ENCODE measurements at regions not wholly inside any gene's neighbourhood (a gene's known extent, or its start where the extent isn't known, plus 50 kb on each side); places are given as distances from the start of the nearest gene placed in this dataset.

DNA sequence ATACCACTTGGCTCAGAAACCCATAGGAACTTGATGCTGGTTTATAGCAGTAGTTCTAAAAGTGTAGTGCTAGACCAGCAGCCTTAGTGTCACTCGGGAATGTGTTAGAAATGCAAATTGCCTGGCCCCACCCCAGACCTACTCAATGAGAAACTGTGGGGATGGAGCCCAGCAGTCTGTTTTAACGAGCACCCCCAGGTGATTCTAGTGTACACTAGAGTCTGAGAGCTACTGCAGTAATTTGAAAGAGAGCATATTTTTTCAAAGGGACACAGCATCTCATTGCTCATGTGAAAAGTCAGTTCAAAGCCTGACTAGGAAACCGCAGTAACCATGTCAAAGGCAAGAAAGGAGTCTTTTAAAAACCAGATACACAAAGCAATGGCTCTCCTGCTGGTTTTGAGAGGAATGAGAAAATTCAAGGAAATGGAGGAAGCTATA lies 313.4 kb downstream of the SQOR start:
- no peaks in the 10 kb centered on the region for H3K9me2 ChIP-seq (ENCODE audit: low read depth, low read length)
- no peak overlapping the region for H3K27ac ChIP-seq (ENCODE audit: low read depth, low read length, poor library complexity, severe bottlenecking)
- no peaks in the 10 kb centered on the region for H3K4me1 ChIP-seq (ENCODE audit: insufficient read depth, low read length, severe bottlenecking)
- no peaks in the 10 kb centered on the region for H3K79me2 ChIP-seq (ENCODE audit: insufficient read depth, low read length)
- no peak overlapping the region for H3K4me2 ChIP-seq (ENCODE audit: low read length)
- H3K4me3 ChIP-seq (ENCODE audit: low read depth, low read length, poor library complexity, severe bottlenecking) = no peak overlapping the region
- no peaks in the 10 kb centered on the region for H3F3A ChIP-seq (ENCODE audit: insufficient read depth, low read length)
- TF ChIP-seq, protein P1, sequence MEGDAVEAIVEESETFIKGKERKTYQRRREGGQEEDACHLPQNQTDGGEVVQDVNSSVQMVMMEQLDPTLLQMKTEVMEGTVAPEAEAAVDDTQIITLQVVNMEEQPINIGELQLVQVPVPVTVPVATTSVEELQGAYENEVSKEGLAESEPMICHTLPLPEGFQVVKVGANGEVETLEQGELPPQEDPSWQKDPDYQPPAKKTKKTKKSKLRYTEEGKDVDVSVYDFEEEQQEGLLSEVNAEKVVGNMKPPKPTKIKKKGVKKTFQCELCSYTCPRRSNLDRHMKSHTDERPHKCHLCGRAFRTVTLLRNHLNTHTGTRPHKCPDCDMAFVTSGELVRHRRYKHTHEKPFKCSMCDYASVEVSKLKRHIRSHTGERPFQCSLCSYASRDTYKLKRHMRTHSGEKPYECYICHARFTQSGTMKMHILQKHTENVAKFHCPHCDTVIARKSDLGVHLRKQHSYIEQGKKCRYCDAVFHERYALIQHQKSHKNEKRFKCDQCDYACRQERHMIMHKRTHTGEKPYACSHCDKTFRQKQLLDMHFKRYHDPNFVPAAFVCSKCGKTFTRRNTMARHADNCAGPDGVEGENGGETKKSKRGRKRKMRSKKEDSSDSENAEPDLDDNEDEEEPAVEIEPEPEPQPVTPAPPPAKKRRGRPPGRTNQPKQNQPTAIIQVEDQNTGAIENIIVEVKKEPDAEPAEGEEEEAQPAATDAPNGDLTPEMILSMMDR (IDR thresholded peaks at IDR 0.05; ENCODE audit: low read length) = no peak
- no peak for TF ChIP-seq EZH2 (IDR thresholded peaks at IDR 0.05; ENCODE audit: borderline replicate concordance, low read length)
- H3K9ac ChIP-seq (ENCODE audit: low read length) = no peak overlapping the region
- H3K9me3 ChIP-seq (ENCODE audit: low read length) = no peaks in the 10 kb centered on the region
- H4K20me1 ChIP-seq (ENCODE audit: insufficient read depth, low read length) = no peaks in the 10 kb centered on the region
- H3K27me3 ChIP-seq (ENCODE audit: insufficient read depth, low read length) = no peaks in the 10 kb centered on the region
- no peaks in the 10 kb centered on the region for H3K36me3 ChIP-seq (ENCODE audit: insufficient read depth, low read length)
- H2AFZ ChIP-seq (ENCODE audit: low read length) = no peak overlapping the region

DNA sequence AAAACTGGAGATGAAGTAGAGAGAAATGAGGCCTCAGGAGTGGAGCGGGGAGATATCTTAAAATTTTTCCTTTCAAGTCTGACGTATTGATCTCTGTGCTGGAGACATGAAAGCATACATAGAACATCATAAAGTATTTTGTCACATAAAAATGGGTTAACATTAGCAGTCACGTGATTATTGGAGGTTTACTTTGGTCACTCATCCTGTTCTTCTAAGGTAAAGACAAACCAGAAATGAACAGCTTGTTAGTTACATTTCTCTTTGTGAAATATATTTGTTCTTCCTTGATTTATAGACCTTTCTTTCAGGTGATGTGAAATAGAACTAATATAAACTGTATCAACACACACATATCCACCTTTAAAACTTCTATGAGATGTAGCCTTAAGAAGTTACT lies 324.1 kb downstream of the SQOR start:
- no peak overlapping the region for H3K9ac ChIP-seq (ENCODE audit: low read length)
- no peak overlapping the region for H3K4me2 ChIP-seq (ENCODE audit: low read length)
- H3K9me2 ChIP-seq (ENCODE audit: low read depth, low read length) = no peaks in the 10 kb centered on the region
- no peaks in the 10 kb centered on the region for H3K36me3 ChIP-seq (ENCODE audit: insufficient read depth, low read length)
- no peaks in the 10 kb centered on the region for H3F3A ChIP-seq (ENCODE audit: insufficient read depth, low read length)
- H3K27ac ChIP-seq (ENCODE audit: low read depth, low read length, poor library complexity, severe bottlenecking) = no peak overlapping the region
- no peaks in the 10 kb centered on the region for H3K4me1 ChIP-seq (ENCODE audit: insufficient read depth, low read length, severe bottlenecking)
- no peak overlapping the region for H2AFZ ChIP-seq (ENCODE audit: low read length)
- TF ChIP-seq EZH2 (IDR thresholded peaks at IDR 0.05; ENCODE audit: borderline replicate concordance, low read length) = no peak
- TF ChIP-seq, protein P1 (IDR thresholded peaks at IDR 0.05; ENCODE audit: low read length) = no peak
- H4K20me1 ChIP-seq (ENCODE audit: insufficient read depth, low read length) = no peaks in the 10 kb centered on the region
- no peaks in the 10 kb centered on the region for H3K79me2 ChIP-seq (ENCODE audit: insufficient read depth, low read length)
- no peaks in the 10 kb centered on the region for H3K27me3 ChIP-seq (ENCODE audit: insufficient read depth, low read length)
- no peak overlapping the region for H3K4me3 ChIP-seq (ENCODE audit: low read depth, low read length, poor library complexity, severe bottlenecking)
- no peaks in the 10 kb centered on the region for H3K9me3 ChIP-seq (ENCODE audit: low read length)

DNA sequence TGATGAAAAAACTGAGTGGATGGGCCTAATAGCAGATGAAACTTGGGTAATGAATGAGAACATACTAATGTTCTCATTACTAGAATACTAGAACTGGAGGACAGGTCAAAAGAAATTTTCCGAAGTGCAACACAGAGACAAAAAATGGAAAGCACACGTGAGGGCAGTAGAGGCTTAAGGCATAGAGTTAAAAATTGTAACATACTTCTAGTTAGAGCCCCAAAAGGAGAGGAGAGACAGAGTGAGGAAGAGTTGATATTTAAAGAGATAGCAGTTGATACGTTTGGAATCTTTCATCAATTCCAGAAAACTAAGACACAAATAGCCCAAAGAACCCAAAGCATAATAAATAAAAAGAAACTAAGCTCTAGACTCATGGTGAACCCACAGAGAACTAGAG lies 327.9 kb downstream of the SQOR start:
- Histone ChIP-seq H3K27me3 (ENCODE audit: insufficient read depth, low read length) (no peaks in the 10 kb centered on the region), H4K20me1 (ENCODE audit: insufficient read depth, low read length) (no peaks in the 10 kb centered on the region)

More for the DNA sequence above, 327.9 kb downstream of the SQOR start:
- no peak overlapping the region for H3K9ac ChIP-seq (ENCODE audit: low read length)
- no peaks in the 10 kb centered on the region for H3K79me2 ChIP-seq (ENCODE audit: insufficient read depth, low read length)
- H2AFZ ChIP-seq (ENCODE audit: low read length) = no peak overlapping the region
- H3K4me3 ChIP-seq (ENCODE audit: low read depth, low read length, poor library complexity, severe bottlenecking) = no peak overlapping the region
- H3K27ac ChIP-seq (ENCODE audit: low read depth, low read length, poor library complexity, severe bottlenecking) = no peak overlapping the region
- H3K4me1 ChIP-seq (ENCODE audit: insufficient read depth, low read length, severe bottlenecking) = no peaks in the 10 kb centered on the region
- TF ChIP-seq, protein P1 (IDR thresholded peaks at IDR 0.05; ENCODE audit: low read length) = no peak
- no peak for TF ChIP-seq EZH2 (IDR thresholded peaks at IDR 0.05; ENCODE audit: borderline replicate concordance, low read length)
- H3K9me3 ChIP-seq (ENCODE audit: low read length) = no peaks in the 10 kb centered on the region
- no peaks in the 10 kb centered on the region for H3F3A ChIP-seq (ENCODE audit: insufficient read depth, low read length)
- no peak overlapping the region for H3K4me2 ChIP-seq (ENCODE audit: low read length)
- no peaks in the 10 kb centered on the region for H3K9me2 ChIP-seq (ENCODE audit: low read depth, low read length)
- no peaks in the 10 kb centered on the region for H3K36me3 ChIP-seq (ENCODE audit: insufficient read depth, low read length)
